WTC11 (cell line): ENCODE measurements at regions not wholly inside any gene's neighbourhood (a gene's known extent, or its start where the extent isn't known, plus 50 kb on each side); places are given as distances from the start of the nearest gene placed in this dataset.

ENCODE experiments used
- ATAC-seq: fragments of 200-7000 bp; cut with Tn5 transposase; 2 replicates; pipeline ENCODE4 v1.10.0; 2021; ENCODE audit warnings: mild to moderate bottlenecking, moderate library complexity
- CTCF ChIA-PET: fragments of 300-600 bp; sonication (Branson Sonifier 250); formaldehyde crosslinking; loops from one replicate; lab custom pipeline; 2021; ENCODE audit warnings: antibody characterized with exemption; lab: Charles Lee
- POLR2A ChIA-PET: fragments of 350-600 bp; sonication (Branson Sonifier 250); formaldehyde crosslinking; loops from one replicate; lab custom pipeline; 2021; ENCODE audit warnings: antibody characterized with exemption; lab: Charles Lee
- DNase-seq: peaks from one replicate; pipeline ENCODE4 v3.0.0; 2021; ENCODE audit warnings: low spot score
- H3K27ac Mint-ChIP-seq: 2 replicates; pipeline ENCODE4 v1.8.0; 2021; ENCODE audit warnings: mixed read lengths
- H3K27me3 Mint-ChIP-seq: 2 replicates; pipeline ENCODE4 v1.8.0; 2021; ENCODE audit warnings: low read depth, mild to moderate bottlenecking, moderate library complexity, mixed read lengths
- H3K36me3 Mint-ChIP-seq: 2 replicates; pipeline ENCODE4 v1.8.0; 2021; ENCODE audit warnings: mixed read lengths
- H3K4me1 Mint-ChIP-seq: 2 replicates; pipeline ENCODE4 v1.8.0; 2022; ENCODE audit warnings: mixed read lengths
- H3K4me3 Mint-ChIP-seq: 2 replicates; pipeline ENCODE4 v1.8.0; 2021; ENCODE audit warnings: mild to moderate bottlenecking, moderate library complexity, mixed read lengths
- H3K9me3 Mint-ChIP-seq: 2 replicates; pipeline ENCODE4 v1.8.0; 2021; ENCODE audit warnings: mixed read lengths
- AFF4 ChIP-seq: sonication (generic); formaldehyde crosslinking; IDR thresholded peaks from 2 replicates; pipeline ENCODE4 v1.8.1; 2023; ENCODE audit warnings: mild to moderate bottlenecking, missing genetic modification reagents, borderline replicate concordance
- ATF1 ChIP-seq: sonication (generic); formaldehyde crosslinking; IDR thresholded peaks from 2 replicates; pipeline ENCODE4 v1.8.1; 2023; ENCODE audit warnings: mild to moderate bottlenecking, moderate library complexity, missing genetic modification reagents
- ATF3 ChIP-seq: sonication (generic); formaldehyde crosslinking; conservative IDR thresholded peaks from 2 replicates; pipeline ENCODE4 v1.8.1; 2022; ENCODE audit warnings: mild to moderate bottlenecking, missing genetic modification reagents
- CBFB ChIP-seq: sonication (generic); formaldehyde crosslinking; IDR thresholded peaks from 2 replicates; pipeline ENCODE4 v1.8.1; 2022; ENCODE audit warnings: mild to moderate bottlenecking, low read depth, missing genetic modification reagents
- E2F5 ChIP-seq: sonication (generic); formaldehyde crosslinking; IDR thresholded peaks from 2 replicates; pipeline ENCODE4 v1.8.1; 2022; ENCODE audit warnings: mild to moderate bottlenecking, moderate library complexity, missing genetic modification reagents
- EMX1 ChIP-seq: fragments of 250-450 bp; sonication (Bioruptor Pico); IDR thresholded peaks from 2 replicates; pipeline ENCODE4 v1.8.0; 2021; ENCODE audit warnings: mild to moderate bottlenecking
- FOXJ3 ChIP-seq: sonication (generic); formaldehyde crosslinking; IDR thresholded peaks from 2 replicates; pipeline ENCODE4 v1.9.0; 2021; ENCODE audit warnings: missing genetic modification reagents, mild to moderate bottlenecking, borderline replicate concordance
- FOXK1 ChIP-seq: sonication (generic); formaldehyde crosslinking; IDR thresholded peaks from 2 replicates; pipeline ENCODE4 v1.8.0; 2022; ENCODE audit warnings: mild to moderate bottlenecking, moderate library complexity, missing genetic modification reagents
- FOXP1 ChIP-seq: sonication (generic); formaldehyde crosslinking; IDR thresholded peaks from 2 replicates; pipeline ENCODE4 v1.8.0; 2022; ENCODE audit warnings: missing genetic modification reagents, mild to moderate bottlenecking, moderate library complexity, borderline replicate concordance
- GABPB1 ChIP-seq: sonication (generic); formaldehyde crosslinking; IDR thresholded peaks from 2 replicates; pipeline ENCODE4 v1.8.1; 2023; ENCODE audit warnings: mild to moderate bottlenecking, missing genetic modification reagents
- GRHL2 ChIP-seq: fragments of 250-450 bp; sonication (Bioruptor Pico); IDR thresholded peaks from 2 replicates; pipeline ENCODE4 v1.8.0; 2022; ENCODE audit warnings: mild to moderate bottlenecking, moderate library complexity; ENCODE audit not compliant: insufficient replicate concordance, severe bottlenecking
- GTF2I ChIP-seq: fragments of 250-450 bp; sonication (Bioruptor Pico); conservative IDR thresholded peaks from 2 replicates; pipeline ENCODE4 v1.4.0; 2021; ENCODE audit warnings: mild to moderate bottlenecking
- JAZF1 ChIP-seq: fragments of 250-450 bp; sonication (Bioruptor Pico); IDR thresholded peaks from 2 replicates; pipeline ENCODE4 v1.9.0; 2021; ENCODE audit warnings: moderate library complexity, mild to moderate bottlenecking, inconsistent platforms
- KAT7 ChIP-seq: sonication (generic); formaldehyde crosslinking; IDR thresholded peaks from 2 replicates; pipeline ENCODE4 v1.8.1; 2023; ENCODE audit warnings: missing genetic modification reagents, mild to moderate bottlenecking, borderline replicate concordance
- NFATC4 ChIP-seq: fragments of 250-450 bp; sonication (Bioruptor Pico); IDR thresholded peaks from 2 replicates; pipeline ENCODE4 v1.9.0; 2021; ENCODE audit warnings: mild to moderate bottlenecking
- NFE2L1 ChIP-seq: sonication (generic); formaldehyde crosslinking; IDR thresholded peaks from 2 replicates; pipeline ENCODE4 v1.8.1; 2023; ENCODE audit warnings: missing genetic modification reagents
- RORB ChIP-seq: fragments of 250-450 bp; sonication (Bioruptor Pico); IDR thresholded peaks from 2 replicates; pipeline ENCODE4 v1.9.0; 2021; ENCODE audit warnings: mild to moderate bottlenecking
- TCF7 ChIP-seq: sonication (generic); formaldehyde crosslinking; IDR thresholded peaks from 2 replicates; pipeline ENCODE4 v1.8.0; 2022; ENCODE audit warnings: mild to moderate bottlenecking, low read depth, missing genetic modification reagents, moderate library complexity
- ZNF263 ChIP-seq: sonication (generic); formaldehyde crosslinking; IDR thresholded peaks from 2 replicates; pipeline ENCODE4 v1.8.1; 2022; ENCODE audit warnings: low read depth, mild to moderate bottlenecking, moderate library complexity, missing genetic modification reagents
- ZNF317 ChIP-seq: sonication (generic); formaldehyde crosslinking; IDR thresholded peaks from 2 replicates; pipeline ENCODE4 v1.8.1; 2023; ENCODE audit warnings: low read depth, mild to moderate bottlenecking, moderate library complexity, missing genetic modification reagents, borderline replicate concordance
- ZNF425 ChIP-seq: fragments of 250-450 bp; sonication (Bioruptor Pico); conservative IDR thresholded peaks from 2 replicates; pipeline ENCODE4 v1.9.0; 2021; ENCODE audit warnings: mild to moderate bottlenecking
- ZNF671 ChIP-seq: fragments of 250-450 bp; sonication (Bioruptor Pico); IDR thresholded peaks from 2 replicates; pipeline ENCODE4 v1.8.0; 2021; ENCODE audit warnings: mild to moderate bottlenecking
- ZSCAN18 ChIP-seq: fragments of 250-450 bp; sonication (Bioruptor Pico); IDR thresholded peaks from 2 replicates; pipeline ENCODE4 v2.1.2; 2022; ENCODE audit warnings: mild to moderate bottlenecking, moderate library complexity
- TF ChIP-seq, protein P1 (sequence below): sonication (generic); formaldehyde crosslinking; IDR thresholded peaks from 2 replicates; pipeline ENCODE4 v1.8.0; 2023; ENCODE audit warnings: missing genetic modification reagents
- TF ChIP-seq, protein P2 (sequence below): sonication (generic); formaldehyde crosslinking; IDR thresholded peaks from 2 replicates; pipeline ENCODE4 v1.8.1; 2022; ENCODE audit warnings: low read depth, missing genetic modification reagents, borderline replicate concordance

GRCh38 chr9:81397481-81398381 lies 291.6 kb downstream of the TLE1 start:
- peaks cover 16% of the 10 kb centered on the region for H3K9me3 Mint-ChIP-seq
- POLR2A ChIA-PET = interaction anchor here (0.7 kb wide), 1 partner anchor 25 kb away, joined by 3 read pairs; no protein-coding TSS in a partner anchor
- no peaks in the 10 kb centered on the region for H3K36me3 Mint-ChIP-seq
- DNase-seq = no peak
- no peaks in the 10 kb centered on the region for H3K27me3 Mint-ChIP-seq
- no peak overlapping the region for H3K4me3 Mint-ChIP-seq
- no peak for ATAC-seq
- TF ChIP-seq GTF2I (CRISPR knock-in tag) (no peak), EMX1 (CRISPR knock-in tag) (no peak), GRHL2 (CRISPR knock-in tag) (no peak), KAT7 (CRISPR knock-in tag) (no peak), ZNF425 (CRISPR knock-in tag) (no peak), ZNF263 (CRISPR knock-in tag) (no peak), FOXP1 (CRISPR knock-in tag) (no peak), E2F5 (CRISPR knock-in tag) (no peak), NFATC4 (CRISPR knock-in tag) (no peak), FOXJ3 (CRISPR knock-in tag) (no peak), RORB (CRISPR knock-in tag) (no peak), ATF1 (CRISPR knock-in tag) (no peak)
- H3K27ac Mint-ChIP-seq = no peak overlapping the region
- CTCF ChIA-PET = no interaction called here
- peaks cover 12% of the 10 kb centered on the region; the same call in 1 of the 2 replicates for H3K4me1 Mint-ChIP-seq

DNA sequence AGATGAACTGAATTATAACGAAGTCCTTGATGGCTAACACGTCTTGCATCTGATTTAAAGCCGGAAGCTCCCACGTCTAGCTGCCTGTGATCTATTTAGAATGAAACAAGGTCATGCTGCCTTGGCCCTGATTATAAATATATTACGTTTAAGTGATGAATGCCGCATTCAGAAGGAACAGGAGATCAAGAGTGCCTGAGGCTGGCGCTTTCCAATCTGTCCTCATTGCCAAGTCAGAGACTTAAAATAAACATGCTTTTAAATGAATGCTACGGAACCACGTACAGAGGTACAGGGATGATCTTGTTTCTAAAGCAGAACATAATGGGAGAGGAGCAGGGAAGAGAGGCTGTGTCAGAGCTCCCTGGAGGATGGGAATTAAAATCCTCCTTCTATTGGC lies 292.8 kb downstream of the TLE1 start:
- DNase-seq (no peak), ATAC-seq (no peak)
- no peak overlapping the region for H3K27ac Mint-ChIP-seq
- H3K27me3 Mint-ChIP-seq = no peaks in the 10 kb centered on the region
- peaks cover 14% of the 10 kb centered on the region for H3K9me3 Mint-ChIP-seq
- POLR2A ChIA-PET = no interaction called here
- H3K36me3 Mint-ChIP-seq = no peaks in the 10 kb centered on the region
- no peak overlapping the region for H3K4me3 Mint-ChIP-seq
- CTCF ChIA-PET = no interaction called here
- H3K4me1 Mint-ChIP-seq = peaks cover 12% of the 10 kb centered on the region; the same call in 1 of the 2 replicates
- TF ChIP-seq GABPB1 (no peak), NFE2L1 (CRISPR knock-in tag) (no peak), TCF7 (no peak), ZNF317 (CRISPR knock-in tag) (no peak), FOXK1 (CRISPR knock-in tag) (no peak), CBFB (CRISPR knock-in tag) (no peak), AFF4 (CRISPR knock-in tag) (no peak), ATF3 (no peak), JAZF1 (CRISPR knock-in tag) (no peak), ZNF671 (CRISPR knock-in tag) (no peak), ZSCAN18 (CRISPR knock-in tag) (no peak)
- TF ChIP-seq, protein P1, sequence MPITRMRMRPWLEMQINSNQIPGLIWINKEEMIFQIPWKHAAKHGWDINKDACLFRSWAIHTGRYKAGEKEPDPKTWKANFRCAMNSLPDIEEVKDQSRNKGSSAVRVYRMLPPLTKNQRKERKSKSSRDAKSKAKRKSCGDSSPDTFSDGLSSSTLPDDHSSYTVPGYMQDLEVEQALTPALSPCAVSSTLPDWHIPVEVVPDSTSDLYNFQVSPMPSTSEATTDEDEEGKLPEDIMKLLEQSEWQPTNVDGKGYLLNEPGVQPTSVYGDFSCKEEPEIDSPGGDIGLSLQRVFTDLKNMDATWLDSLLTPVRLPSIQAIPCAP = no peak
- TF ChIP-seq, protein P2, sequence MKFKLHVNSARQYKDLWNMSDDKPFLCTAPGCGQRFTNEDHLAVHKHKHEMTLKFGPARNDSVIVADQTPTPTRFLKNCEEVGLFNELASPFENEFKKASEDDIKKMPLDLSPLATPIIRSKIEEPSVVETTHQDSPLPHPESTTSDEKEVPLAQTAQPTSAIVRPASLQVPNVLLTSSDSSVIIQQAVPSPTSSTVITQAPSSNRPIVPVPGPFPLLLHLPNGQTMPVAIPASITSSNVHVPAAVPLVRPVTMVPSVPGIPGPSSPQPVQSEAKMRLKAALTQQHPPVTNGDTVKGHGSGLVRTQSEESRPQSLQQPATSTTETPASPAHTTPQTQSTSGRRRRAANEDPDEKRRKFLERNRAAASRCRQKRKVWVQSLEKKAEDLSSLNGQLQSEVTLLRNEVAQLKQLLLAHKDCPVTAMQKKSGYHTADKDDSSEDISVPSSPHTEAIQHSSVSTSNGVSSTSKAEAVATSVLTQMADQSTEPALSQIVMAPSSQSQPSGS = no peak
